Neutrophil (primary cell): ENCODE measurements at regions not wholly inside any gene's neighbourhood (a gene's known extent, or its start where the extent isn't known, plus 50 kb on each side); places are given as distances from the start of the nearest gene placed in this dataset.

Experiments used
- H3K27ac ChIP-seq: fragments of 200-600 bp; sonication (generic); 2 replicates; pipeline ENCODE4 v1.5.1; 2016; ENCODE audit warnings: mild to moderate bottlenecking, moderate library complexity
- H3K27me3 ChIP-seq: fragments of 200-600 bp; sonication (generic); 2 replicates; pipeline ENCODE4 v1.6.0; 2016; ENCODE audit warnings: mild to moderate bottlenecking
- H3K36me3 ChIP-seq: fragments of 200-600 bp; sonication (generic); 2 replicates; pipeline ENCODE4 v1.5.1; 2017
- H3K4me1 ChIP-seq, 2 experiments: fragments of 200-600 bp in 1 of 2; sonication (generic) in 1 of 2; 1 replicate in 1 of 2; 2 replicates in 1 of 2; pipeline versions ENCODE4 v1.5.1 to v1.6.1; 2013 to 2016; ENCODE audit warnings: low read depth in 1 of 2, low read length in 1 of 2, mild to moderate bottlenecking in 1 of 2, moderate library complexity in 1 of 2; ENCODE audit not compliant: control insufficient read depth in 1 of 2, insufficient read depth in 1 of 2
- H3K4me3 ChIP-seq, 2 experiments: fragments of 200-600 bp in 1 of 2; sonication (generic) in 1 of 2; 1 replicate in 1 of 2; 2 replicates in 1 of 2; pipeline ENCODE4 v1.5.1; 2013 to 2016; ENCODE audit warnings: low read depth in 1 of 2, low read length in 1 of 2, mild to moderate bottlenecking in 1 of 2, moderate library complexity in 1 of 2
- H3K9me3 ChIP-seq: fragments of 200-600 bp; sonication (generic); 2 replicates; pipeline ENCODE4 v1.5.1; 2016
- CTCF ChIP-seq: fragments of 200-600 bp; sonication (generic); IDR thresholded peaks from 2 replicates; pipeline ENCODE4 v1.5.1; 2016; ENCODE audit warnings: antibody characterized with exemption

GRCh38 chr19:28932446-28932845 is 280.5 kb downstream of the UQCRFS1 start:
- Histone ChIP-seq H3K27me3 (no peaks in the 10 kb centered on the region), H3K4me3 (no peak overlapping the region), H3K36me3 (no peaks in the 10 kb centered on the region), H3K4me1 (no peaks in the 10 kb centered on the region), H3K9me3 (no peaks in the 10 kb centered on the region), H3K27ac (no peak overlapping the region)
- no peak for TF ChIP-seq CTCF

DNA sequence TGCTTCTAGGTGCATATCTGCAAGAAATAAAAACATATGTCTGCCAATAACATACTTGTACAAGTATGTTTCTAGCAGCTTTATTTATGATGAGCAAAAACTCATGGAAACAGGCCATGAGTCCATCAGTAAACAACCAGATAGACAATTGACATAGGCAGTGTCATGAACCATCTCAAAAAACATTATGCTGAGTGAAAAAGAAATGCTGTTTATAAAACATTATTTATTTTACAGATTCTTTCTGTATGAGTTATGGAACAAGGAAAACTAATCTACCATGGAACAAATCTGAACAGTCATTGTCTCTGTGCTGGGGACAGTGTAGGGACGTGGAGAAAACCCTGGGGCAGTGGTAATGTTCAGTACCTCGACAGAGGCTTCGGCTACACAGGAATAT is 283.9 kb downstream of the UQCRFS1 start:
- H3K4me1 ChIP-seq, result no peaks in the 10 kb centered on the region
- no peak for TF ChIP-seq CTCF
- H3K36me3 ChIP-seq, result no peaks in the 10 kb centered on the region
- no peaks in the 10 kb centered on the region for H3K9me3 ChIP-seq
- no peaks in the 10 kb centered on the region for H3K27me3 ChIP-seq
- no peak overlapping the region for H3K4me3 ChIP-seq
- H3K27ac ChIP-seq, result no peak overlapping the region

DNA sequence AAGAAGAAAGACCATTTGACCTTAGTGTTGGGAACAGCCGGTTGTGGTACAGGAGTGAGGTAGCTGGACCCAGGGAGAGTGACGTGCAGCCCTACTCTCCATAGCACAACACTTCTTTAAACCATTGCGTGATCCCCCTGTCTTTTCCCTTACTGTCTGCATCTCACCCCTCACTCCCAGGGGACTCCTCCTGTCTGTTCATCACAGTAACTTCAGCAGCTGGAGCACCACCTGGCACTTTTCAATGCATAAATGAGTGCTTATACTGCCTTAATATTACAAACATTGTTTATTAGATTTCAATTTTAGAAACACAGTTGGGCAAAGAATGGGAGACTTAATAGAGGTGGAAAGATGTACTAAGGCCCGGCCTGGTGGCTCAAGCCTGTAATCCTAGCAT is 285.5 kb downstream of the UQCRFS1 start:
- no peaks in the 10 kb centered on the region for H3K9me3 ChIP-seq
- H3K27me3 ChIP-seq, result no peaks in the 10 kb centered on the region
- no peak for TF ChIP-seq CTCF
- H3K27ac ChIP-seq, result no peak overlapping the region
- H3K36me3 ChIP-seq, result no peaks in the 10 kb centered on the region
- no peak overlapping the region for H3K4me3 ChIP-seq
- no peaks in the 10 kb centered on the region for H3K4me1 ChIP-seq

- no peak overlapping the region for H3K27ac ChIP-seq
- H3K27me3 ChIP-seq, result no peaks in the 10 kb centered on the region
- no peaks in the 10 kb centered on the region for H3K36me3 ChIP-seq
- H3K4me1 ChIP-seq, result no peaks in the 10 kb centered on the region
- no peaks in the 10 kb centered on the region for H3K9me3 ChIP-seq
- H3K4me3 ChIP-seq, result no peak overlapping the region
- no peak for TF ChIP-seq CTCF
Measured at GRCh38 chr19:28920269-28921066, 292.5 kb downstream of the UQCRFS1 start.

DNA sequence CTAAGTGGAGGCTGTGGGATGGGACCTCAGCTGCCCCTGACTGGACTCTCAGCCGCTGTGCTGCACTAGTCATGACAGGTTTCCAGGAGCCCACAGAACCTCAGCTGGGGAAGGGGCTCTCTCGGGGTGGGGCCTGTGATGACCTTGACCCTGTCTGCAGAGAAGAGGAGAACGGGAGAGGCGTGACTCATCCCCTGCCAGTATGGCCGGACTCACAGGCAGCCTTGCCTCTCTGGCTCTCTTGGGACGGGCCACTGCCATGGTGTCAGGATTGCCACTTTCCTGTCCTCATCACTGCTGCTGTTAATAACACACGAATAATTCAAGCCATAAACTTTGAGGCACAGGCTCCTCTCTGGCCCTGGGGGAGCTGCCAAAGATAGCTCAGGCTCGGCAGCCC is 295.3 kb downstream of the UQCRFS1 start:
- H3K27ac ChIP-seq, result no peak overlapping the region
- H3K36me3 ChIP-seq, result no peaks in the 10 kb centered on the region
- no peak for TF ChIP-seq CTCF
- H3K4me3 ChIP-seq, result no peak overlapping the region
- H3K27me3 ChIP-seq, result no peaks in the 10 kb centered on the region
- no peaks in the 10 kb centered on the region for H3K4me1 ChIP-seq
- H3K9me3 ChIP-seq, result no peaks in the 10 kb centered on the region
